Chondrocyte (in vitro differentiated cells): ENCODE measurements at regions not wholly inside any gene's neighbourhood (a gene's known extent, or its start where the extent isn't known, plus 50 kb on each side); places are given as distances from the start of the nearest gene placed in this dataset.

ENCODE experiments used
- DNase-seq: peaks from one replicate; pipeline ENCODE4 v3.0.0; 2021; ENCODE audit warnings: mixed read lengths, low spot score
- H3K27ac Mint-ChIP-seq: one replicate; pipeline ENCODE4 v1.8.0; 2021; ENCODE audit warnings: mild to moderate bottlenecking, moderate library complexity, mixed read lengths; ENCODE audit not compliant: unreplicated experiment
- H3K27me3 Mint-ChIP-seq: 2 replicates; pipeline ENCODE4 v1.8.0; 2021; ENCODE audit warnings: low read depth, mixed read lengths
- H3K36me3 Mint-ChIP-seq: 2 replicates; pipeline ENCODE4 v1.8.0; 2021; ENCODE audit warnings: low read depth, mixed read lengths
- H3K4me1 Mint-ChIP-seq: 2 replicates; pipeline ENCODE4 v1.8.0; 2021; ENCODE audit warnings: low read depth, mild to moderate bottlenecking, mixed read lengths
- H3K4me3 Mint-ChIP-seq: one replicate; pipeline ENCODE4 v1.8.0; 2021; ENCODE audit warnings: mild to moderate bottlenecking, moderate library complexity, mixed read lengths; ENCODE audit not compliant: unreplicated experiment
- H3K9me3 Mint-ChIP-seq: 2 replicates; pipeline ENCODE4 v1.8.0; 2021; ENCODE audit warnings: low read depth, mixed read lengths
- CTCF ChIP-seq: fragments of 200-600 bp; sonication (generic); IDR thresholded peaks from 2 replicates; pipeline ENCODE4 v1.5.0; 2021; ENCODE audit warnings: antibody characterized with exemption, mild to moderate bottlenecking, moderate library complexity

- no peaks in the 10 kb centered on the region for H3K36me3 Mint-ChIP-seq
- no peak for DNase-seq
- no peak overlapping the region for H3K4me3 Mint-ChIP-seq
These were observed 134.2 kb downstream of the CEP57L1 start for GRCh38 chr6:109229536-109229935.

GRCh38 chr6:109227646-109228045, 132.3 kb downstream of the CEP57L1 start:
- H3K9me3 Mint-ChIP-seq, result peaks cover 9% of the 10 kb centered on the region
- DNase-seq, result no peak
- no peaks in the 10 kb centered on the region for H3K4me1 Mint-ChIP-seq
- no peaks in the 10 kb centered on the region for H3K27me3 Mint-ChIP-seq
- H3K36me3 Mint-ChIP-seq, result no peaks in the 10 kb centered on the region
- H3K4me3 Mint-ChIP-seq, result no peak overlapping the region
- TF ChIP-seq CTCF, result no peak
- H3K27ac Mint-ChIP-seq, result no peak overlapping the region

More at GRCh38 chr6:109229536-109229935, 134.2 kb downstream of the CEP57L1 start:
- Mint-ChIP-seq H3K4me1 (no peaks in the 10 kb centered on the region), H3K9me3 (peaks cover 10% of the 10 kb centered on the region), H3K27me3 (no peaks in the 10 kb centered on the region), H3K27ac (no peak overlapping the region)
- no peak for TF ChIP-seq CTCF

GRCh38 chr6:109226353-109226752, 131.0 kb downstream of the CEP57L1 start:
- no peak for TF ChIP-seq CTCF
- Mint-ChIP-seq H3K4me1 (peaks cover 2% of the 10 kb centered on the region), H3K36me3 (no peaks in the 10 kb centered on the region)

GRCh38 chr6:109225946-109226345, 130.6 kb downstream of the CEP57L1 start:
- no peak for TF ChIP-seq CTCF
- DNase-seq, result no peak
- Mint-ChIP-seq H3K36me3 (no peaks in the 10 kb centered on the region), H3K27me3 (no peaks in the 10 kb centered on the region), H3K9me3 (peaks cover 9% of the 10 kb centered on the region), H3K4me3 (no peak overlapping the region), H3K4me1 (peaks cover 3% of the 10 kb centered on the region), H3K27ac (no peak overlapping the region)

More at GRCh38 chr6:109226353-109226752, 131.0 kb downstream of the CEP57L1 start:
- H3K4me3 Mint-ChIP-seq, result no peak overlapping the region
- H3K9me3 Mint-ChIP-seq, result peaks cover 9% of the 10 kb centered on the region
- H3K27me3 Mint-ChIP-seq, result no peaks in the 10 kb centered on the region
- DNase-seq, result no peak
- H3K27ac Mint-ChIP-seq, result no peak overlapping the region

- H3K27me3 Mint-ChIP-seq, result no peaks in the 10 kb centered on the region
- no peak for TF ChIP-seq CTCF
- H3K4me3 Mint-ChIP-seq, result no peak overlapping the region
- peaks cover 8% of the 10 kb centered on the region for H3K4me1 Mint-ChIP-seq
- H3K36me3 Mint-ChIP-seq, result no peaks in the 10 kb centered on the region
- DNase-seq, result no peak
- no peak overlapping the region for H3K27ac Mint-ChIP-seq
- peaks cover 9% of the 10 kb centered on the region for H3K9me3 Mint-ChIP-seq
These were observed 129.7 kb downstream of the CEP57L1 start for GRCh38 chr6:109224994-109225393.
